Activated B cell treated with CpG ODN at 0.5 μM for 24 hours (primary cell): ENCODE measurements at regions not wholly inside any gene's neighbourhood (a gene's known extent, or its start where the extent isn't known, plus 50 kb on each side); places are given as distances from the start of the nearest gene placed in this dataset.

ENCODE experiments used
- ATAC-seq: fragments of 200-7000 bp; cut with Tn5 transposase; one replicate; pipeline ENCODE4 v1.10.0; 2021; ENCODE audit warnings: low read depth, mild to moderate bottlenecking, moderate library complexity
- CTCF ChIA-PET: fragments of 350-600 bp; sonication (Branson Sonifier 250); formaldehyde crosslinking; loops from one replicate; lab custom pipeline; 2021; ENCODE audit warnings: antibody characterized with exemption; lab: Charles Lee
- POLR2A ChIA-PET: fragments of 350-600 bp; sonication (Branson Sonifier 250); formaldehyde crosslinking; loops from one replicate; lab custom pipeline; 2021; ENCODE audit warnings: antibody characterized with exemption; lab: Charles Lee
- DNase-seq: peaks from one replicate; pipeline ENCODE4 v3.0.0; 2022
- H3K27ac Mint-ChIP-seq: one replicate; pipeline ENCODE4 v1.8.0; 2020; ENCODE audit warnings: mixed read lengths
- H3K27me3 Mint-ChIP-seq: one replicate; pipeline ENCODE4 v1.8.0; 2021; ENCODE audit warnings: mixed read lengths
- H3K36me3 Mint-ChIP-seq: one replicate; pipeline ENCODE4 v1.8.0; 2021; ENCODE audit warnings: low read depth, mixed read lengths
- H3K4me1 Mint-ChIP-seq: one replicate; pipeline ENCODE4 v1.8.0; 2021; ENCODE audit warnings: mixed read lengths
- H3K4me3 Mint-ChIP-seq: one replicate; pipeline ENCODE4 v1.8.0; 2020; ENCODE audit warnings: mild to moderate bottlenecking, mixed read lengths
- H3K9me3 Mint-ChIP-seq: one replicate; pipeline ENCODE4 v1.8.0; 2020; ENCODE audit warnings: mixed read lengths
- CTCF ChIP-seq: fragments of 200-600 bp; IDR thresholded peaks from one replicate; pipeline ENCODE4 v1.8.0; 2022; ENCODE audit warnings: antibody characterized with exemption, mild to moderate bottlenecking
- intact Hi-C: fragments of 100-400 bp; cut with micrococcal nuclease; formaldehyde crosslinking; loops from one replicate; pipeline ENCODE4 v1.15.1; 2024

- no peak overlapping the region for H3K27ac Mint-ChIP-seq
- peaks cover 10% of the 10 kb centered on the region for H3K4me1 Mint-ChIP-seq
- DNase-seq: no peak
- ATAC-seq: no peak
- H3K36me3 Mint-ChIP-seq: no peaks in the 10 kb centered on the region
- no peak for TF ChIP-seq CTCF
- ChIA-PET CTCF (interaction anchor here (1.1 kb wide), 1 partner anchor 609 kb away, joined by 4 read pairs; no protein-coding TSS in a partner anchor), POLR2A (no interaction called here)
- H3K27me3 Mint-ChIP-seq: peaks cover 14% of the 10 kb centered on the region
- no peaks in the 10 kb centered on the region for H3K9me3 Mint-ChIP-seq
- no peak overlapping the region for H3K4me3 Mint-ChIP-seq
- intact Hi-C loops: no loop called here
These were observed 552.2 kb downstream of the MDFIC start for GRCh38 chr7:115474137-115474536.

GRCh38 chr7:115471891-115472290, 550.0 kb downstream of the MDFIC start:
- peaks cover 6% of the 10 kb centered on the region for H3K4me1 Mint-ChIP-seq
- H3K4me3 Mint-ChIP-seq: no peak overlapping the region
- ATAC-seq (no peak), DNase-seq (no peak)
- no peak for TF ChIP-seq CTCF
- ChIA-PET POLR2A (no interaction called here), CTCF (no interaction called here)
- H3K27me3 Mint-ChIP-seq: peaks cover 11% of the 10 kb centered on the region
- H3K9me3 Mint-ChIP-seq: no peaks in the 10 kb centered on the region
- intact Hi-C loops: no loop called here
- no peak overlapping the region for H3K27ac Mint-ChIP-seq
- H3K36me3 Mint-ChIP-seq: no peaks in the 10 kb centered on the region

- no peak overlapping the region for H3K4me3 Mint-ChIP-seq
- H3K36me3 Mint-ChIP-seq: no peaks in the 10 kb centered on the region
- intact Hi-C loops: no loop called here
- no peak for TF ChIP-seq CTCF
- no peaks in the 10 kb centered on the region for H3K9me3 Mint-ChIP-seq
- H3K4me1 Mint-ChIP-seq: no peaks in the 10 kb centered on the region
- ATAC-seq (no peak), DNase-seq (no peak)
- ChIA-PET CTCF (no interaction called here), POLR2A (no interaction called here)
- H3K27me3 Mint-ChIP-seq: peaks cover 3% of the 10 kb centered on the region
- H3K27ac Mint-ChIP-seq: no peak overlapping the region
These were observed 540.6 kb downstream of the MDFIC start for GRCh38 chr7:115462301-115463015.

- no peaks in the 10 kb centered on the region for H3K4me1 Mint-ChIP-seq
- no peak overlapping the region for H3K4me3 Mint-ChIP-seq
- H3K9me3 Mint-ChIP-seq: peaks cover 2% of the 10 kb centered on the region
- no peaks in the 10 kb centered on the region for H3K36me3 Mint-ChIP-seq
- ATAC-seq (no peak), DNase-seq (no peak)
- no peak for TF ChIP-seq CTCF
- H3K27ac Mint-ChIP-seq: no peak overlapping the region
- peaks cover 8% of the 10 kb centered on the region for H3K27me3 Mint-ChIP-seq
- POLR2A ChIA-PET: no interaction called here
- intact Hi-C loops: loop anchor here (1.0 kb wide), 2 partner anchors 93 to 584 kb away; no protein-coding TSS in a partner anchor
- CTCF ChIA-PET: no interaction called here
These were observed 527.8 kb downstream of the MDFIC start for GRCh38 chr7:115449689-115450088.

GRCh38 chr7:115447495-115447894, 525.6 kb downstream of the MDFIC start:
- no peaks in the 10 kb centered on the region for H3K4me1 Mint-ChIP-seq
- DNase-seq (no peak), ATAC-seq (no peak)
- H3K27me3 Mint-ChIP-seq: peaks cover 3% of the 10 kb centered on the region
- no peak overlapping the region for H3K4me3 Mint-ChIP-seq
- peaks cover 2% of the 10 kb centered on the region for H3K9me3 Mint-ChIP-seq
- intact Hi-C loops: no loop called here
- TF ChIP-seq CTCF: no peak
- CTCF ChIA-PET: no interaction called here
- no peaks in the 10 kb centered on the region for H3K36me3 Mint-ChIP-seq
- POLR2A ChIA-PET: interaction anchor here (0.7 kb wide), 1 partner anchor 12 kb away, joined by 3 read pairs; no protein-coding TSS in a partner anchor
- no peak overlapping the region for H3K27ac Mint-ChIP-seq
